Natural killer cell (primary cell): ENCODE measurements at regions not wholly inside any gene's neighbourhood (a gene's known extent, or its start where the extent isn't known, plus 50 kb on each side); places are given as distances from the start of the nearest gene placed in this dataset.
"Not testable (repeated sequence)": the region's sequence is repeated elsewhere in the genome, so short reads cannot be mapped to it uniquely, and the experiment has no call there.

ENCODE experiments used
- ATAC-seq, 3 donors: fragments of 150-1000 bp in 2 of 3; fragments of 200-7000 bp in 1 of 3; cut with Tn5 transposase; 1 replicate in 1 of 3; 2 replicates in 2 of 3; pipeline ENCODE4 v1.10.0; 2021; ENCODE audit warnings: mild to moderate bottlenecking in 2 of 3, moderate library complexity in 2 of 3
- DNase-seq, 2 donors: peaks; one replicate each; pipeline versions ENCODE4 v3.0.0 to v3.0.0-alpha.2; 2013 to 2021; ENCODE audit warnings: mixed read lengths in 1 of 2
- H3K27ac ChIP-seq: one replicate; pipeline ENCODE4 v1.5.1; 2013; ENCODE audit warnings: mild to moderate bottlenecking, low read length
- H3K27me3 ChIP-seq: one replicate; pipeline ENCODE4 v1.6.1; 2013; ENCODE audit warnings: low read length; ENCODE audit not compliant: control insufficient read depth, insufficient read depth
- H3K36me3 ChIP-seq: one replicate; pipeline ENCODE4 v1.6.1; 2013; ENCODE audit warnings: low read length; ENCODE audit not compliant: control insufficient read depth, insufficient read depth
- H3K4me1 ChIP-seq: one replicate; pipeline ENCODE4 v1.6.1; 2013; ENCODE audit warnings: low read length; ENCODE audit not compliant: control insufficient read depth, insufficient read depth
- H3K4me3 ChIP-seq: one replicate; pipeline ENCODE4 v1.5.1; 2013; ENCODE audit warnings: low read length
- H3K9me3 ChIP-seq: one replicate; pipeline ENCODE4 v1.6.1; 2013; ENCODE audit warnings: low read length; ENCODE audit not compliant: control insufficient read depth, insufficient read depth
- H3K27ac Mint-ChIP-seq, 2 donors: one replicate each; pipeline ENCODE4 v1.8.0; 2022; ENCODE audit warnings: mild to moderate bottlenecking in 2 of 2, mixed read lengths in 2 of 2, moderate library complexity in 1 of 2
- H3K27me3 Mint-ChIP-seq, 2 donors: one replicate each; pipeline ENCODE4 v1.8.0; 2022; ENCODE audit warnings: low read depth in 2 of 2, mixed read lengths in 2 of 2
- H3K36me3 Mint-ChIP-seq: one replicate; pipeline ENCODE4 v1.8.0; 2022; ENCODE audit warnings: mixed read lengths
- H3K4me1 Mint-ChIP-seq, 2 donors: one replicate each; pipeline ENCODE4 v1.8.0; 2022; ENCODE audit warnings: mixed read lengths in 2 of 2
- H3K4me3 Mint-ChIP-seq: one replicate; pipeline ENCODE4 v1.8.0; 2022; ENCODE audit warnings: mild to moderate bottlenecking, moderate library complexity, mixed read lengths
- H3K9me3 Mint-ChIP-seq, 2 donors: one replicate each; pipeline ENCODE4 v1.8.0; 2022; ENCODE audit warnings: mixed read lengths in 2 of 2
- CTCF ChIP-seq: fragments of 200-600 bp; IDR thresholded peaks from one replicate; pipeline ENCODE4 v1.8.0; 2022; ENCODE audit warnings: antibody characterized with exemption
- WGBS: methylation state at CpG from one replicate; pipeline ENCODE4 v1.1.7; 2013; ENCODE audit warnings: missing lambda C conversion rate; ENCODE audit not compliant: insufficient coverage; 5-methylcytosine and 5-hydroxymethylcytosine counted together
- intact Hi-C: fragments of 100-400 bp; cut with micrococcal nuclease; formaldehyde crosslinking; loops from one replicate; pipeline ENCODE4 v1.14.2; 2022

GRCh38 chr4:100908540-100908939 lies 390.7 kb upstream of the EMCN start:
- Histone ChIP-seq H3K4me1 (no peaks in the 10 kb centered on the region), H3K27me3 (no peaks in the 10 kb centered on the region), H3K36me3 (no peaks in the 10 kb centered on the region), H3K9me3 (no peaks in the 10 kb centered on the region), H3K27ac (no peak overlapping the region), H3K4me3 (no peak overlapping the region)
- Mint-ChIP-seq H3K9me3 (no peaks in the 10 kb centered on the region), H3K27ac (no peak overlapping the region), H3K36me3 (no peaks in the 10 kb centered on the region), H3K4me1 (no peaks in the 10 kb centered on the region), H3K4me3 (no peak overlapping the region), H3K27me3 (no peaks in the 10 kb centered on the region)
- ATAC-seq: no peak
- no CpG with 5 or more reads among the region's 3 CpGs for whole genome bisulfite sequencing
- DNase-seq: no peak
- intact Hi-C loops: no loop called here
- TF ChIP-seq CTCF: no peak

GRCh38 chr4:100907465-100908454 lies 389.9 kb upstream of the EMCN start:
- Mint-ChIP-seq H3K9me3 (no peaks in the 10 kb centered on the region), H3K27ac (no peak overlapping the region), H3K27me3 (peaks cover 6 to 8% of the 10 kb centered on the region in 2 donors), H3K36me3 (no peaks in the 10 kb centered on the region), H3K4me1 (no peaks in the 10 kb centered on the region), H3K4me3 (no peak overlapping the region)
- no peak for ATAC-seq
- 92% methylated on average over 3 of the region's 3 CpGs for WGBS
- Histone ChIP-seq H3K36me3 (no peaks in the 10 kb centered on the region), H3K27ac (no peak overlapping the region), H3K4me1 (no peaks in the 10 kb centered on the region), H3K9me3 (no peaks in the 10 kb centered on the region), H3K27me3 (no peaks in the 10 kb centered on the region), H3K4me3 (no peak overlapping the region)
- intact Hi-C loops: no loop called here
- no peak for DNase-seq
- TF ChIP-seq CTCF: no peak

- no peak for TF ChIP-seq CTCF
- no peaks in the 10 kb centered on the region for H3K27me3 ChIP-seq
- Mint-ChIP-seq H3K9me3 (no peaks in the 10 kb centered on the region), H3K4me1 (no peaks in the 10 kb centered on the region), H3K27ac (no peak overlapping the region), H3K27me3 (peaks cover 8 to 9% of the 10 kb centered on the region in 2 donors), H3K36me3 (no peaks in the 10 kb centered on the region), H3K4me3 (no peak overlapping the region)
- H3K27ac ChIP-seq: no peak overlapping the region
- intact Hi-C loops: no loop called here
- ATAC-seq (no peak), DNase-seq (no peak)
- WGBS: 100% methylated on average over 1 of the region's 3 CpGs
- no peak overlapping the region for H3K4me3 ChIP-seq
- H3K9me3 ChIP-seq: no peaks in the 10 kb centered on the region
- no peaks in the 10 kb centered on the region for H3K4me1 ChIP-seq
- H3K36me3 ChIP-seq: no peaks in the 10 kb centered on the region
These were observed 389.2 kb upstream of the EMCN start for GRCh38 chr4:100906973-100907372.

GRCh38 chr4:100900945-100901344 lies 383.1 kb upstream of the EMCN start:
- H3K36me3 ChIP-seq, intact Hi-C loops, H3K4me1 ChIP-seq, DNase-seq, H3K9me3 ChIP-seq, H3K27me3 ChIP-seq, H3K27ac ChIP-seq, H3K4me1 Mint-ChIP-seq, ATAC-seq, H3K4me3 Mint-ChIP-seq, H3K36me3 Mint-ChIP-seq, H3K4me3 ChIP-seq, H3K27ac Mint-ChIP-seq, H3K9me3 Mint-ChIP-seq: not testable (repeated sequence)
- WGBS: 98% methylated on average over 5 of the region's 5 CpGs
- peaks cover 8 to 11% of the 10 kb centered on the region in 2 donors for H3K27me3 Mint-ChIP-seq
